HEK293T (cell line): ENCODE measurements at regions not wholly inside any gene's neighbourhood (a gene's known extent, or its start where the extent isn't known, plus 50 kb on each side); places are given as distances from the start of the nearest gene placed in this dataset.

Experiments
- SP1 ChIP-seq: fragments of 450-650 bp; IDR thresholded peaks from 2 replicates; pipeline ENCODE4 v1.6.1; 2017
- TF ChIP-seq, protein P1 (sequence below): fragments of 450-650 bp; IDR thresholded peaks from 2 replicates; pipeline ENCODE4 v1.6.1; 2016

DNA sequence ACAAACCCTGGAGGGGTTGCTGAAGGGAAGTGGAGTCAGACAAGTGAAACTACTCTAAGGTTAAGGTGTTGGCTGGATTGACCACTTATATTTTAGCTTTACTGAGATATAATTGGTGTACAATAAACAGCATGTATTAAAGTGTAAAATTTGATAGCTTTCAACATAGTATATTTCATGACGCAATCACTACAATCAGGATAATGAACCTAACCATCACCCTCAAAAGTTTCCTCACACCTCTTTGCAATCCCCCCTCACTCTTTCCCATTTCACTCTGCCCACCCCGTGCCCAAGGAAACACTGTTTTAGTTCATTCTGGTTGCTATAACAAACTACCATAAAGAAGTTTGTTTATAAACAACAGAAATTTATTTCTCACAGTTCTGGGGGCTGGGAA lies 508.0 kb downstream of the FGF9 start:
- TF ChIP-seq, protein P1, sequence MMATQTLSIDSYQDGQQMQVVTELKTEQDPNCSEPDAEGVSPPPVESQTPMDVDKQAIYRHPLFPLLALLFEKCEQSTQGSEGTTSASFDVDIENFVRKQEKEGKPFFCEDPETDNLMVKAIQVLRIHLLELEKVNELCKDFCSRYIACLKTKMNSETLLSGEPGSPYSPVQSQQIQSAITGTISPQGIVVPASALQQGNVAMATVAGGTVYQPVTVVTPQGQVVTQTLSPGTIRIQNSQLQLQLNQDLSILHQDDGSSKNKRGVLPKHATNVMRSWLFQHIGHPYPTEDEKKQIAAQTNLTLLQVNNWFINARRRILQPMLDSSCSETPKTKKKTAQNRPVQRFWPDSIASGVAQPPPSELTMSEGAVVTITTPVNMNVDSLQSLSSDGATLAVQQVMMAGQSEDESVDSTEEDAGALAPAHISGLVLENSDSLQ = no peak
- no peak for TF ChIP-seq SP1
